HEK293T (cell line): ENCODE measurements at regions not wholly inside any gene's neighbourhood (a gene's known extent, or its start where the extent isn't known, plus 50 kb on each side); places are given as distances from the start of the nearest gene placed in this dataset.
A peak's percentile ranks its signal among the peaks of the same experiment; 100 is the strongest.

Experiments
- CTCF ChIA-PET: fragments of 350-600 bp; formaldehyde crosslinking; extraction: SDS; loops from one replicate; lab custom pipeline; 2021; ENCODE audit warnings: antibody characterized with exemption, inconsistent platforms; lab: Yijun Ruan, JAX
- POLR2A ChIA-PET: fragments of 350-600 bp; formaldehyde crosslinking; extraction: SDS; loops from one replicate; lab custom pipeline; 2020; ENCODE audit warnings: antibody characterized with exemption, inconsistent platforms; lab: Yijun Ruan, JAX
- DNase-seq: peaks from one replicate; pipeline ENCODE4 v3.0.0; 2012; ENCODE audit warnings: mixed read lengths; ENCODE audit errors: extremely low spot score
- ARNT ChIP-seq: fragments of 450-650 bp; IDR thresholded peaks from 2 replicates; pipeline ENCODE4 v1.6.1; 2017; ENCODE audit warnings: mild to moderate bottlenecking
- BHLHE40 ChIP-seq: fragments of 450-650 bp; IDR thresholded peaks from 2 replicates; pipeline ENCODE4 v1.6.1; 2016; ENCODE audit warnings: mild to moderate bottlenecking, moderate library complexity, borderline replicate concordance
- CTBP1 ChIP-seq: fragments of 450-650 bp; IDR thresholded peaks from 2 replicates; pipeline ENCODE4 v1.6.1; 2016; ENCODE audit warnings: borderline replicate concordance
- ELF4 ChIP-seq: fragments of 450-650 bp; IDR thresholded peaks from 2 replicates; pipeline ENCODE4 v1.6.1; 2017; ENCODE audit warnings: antibody characterized with exemption
- FOXA1 ChIP-seq: fragments of 450-650 bp; IDR thresholded peaks from 2 replicates; pipeline ENCODE4 v1.6.1; 2016; ENCODE audit warnings: mild to moderate bottlenecking
- FOXK2 ChIP-seq: fragments of 450-650 bp; IDR thresholded peaks from 2 replicates; pipeline ENCODE4 v1.6.1; 2016; ENCODE audit warnings: mild to moderate bottlenecking
- FOXM1 ChIP-seq: fragments of 450-650 bp; IDR thresholded peaks from 2 replicates; pipeline ENCODE4 v1.6.1; 2017; ENCODE audit warnings: mild to moderate bottlenecking, borderline replicate concordance
- HDGF ChIP-seq: fragments of 450-650 bp; IDR thresholded peaks from 2 replicates; pipeline ENCODE4 v1.6.1; 2017; ENCODE audit warnings: antibody characterized with exemption, borderline replicate concordance
- L3MBTL2 ChIP-seq: fragments of 450-650 bp; conservative IDR thresholded peaks from 2 replicates; pipeline ENCODE4 v1.6.1; 2016; ENCODE audit warnings: mild to moderate bottlenecking
- LEF1 ChIP-seq: fragments of 450-650 bp; IDR thresholded peaks from 2 replicates; pipeline ENCODE4 v1.6.1; 2017; ENCODE audit warnings: mild to moderate bottlenecking, borderline replicate concordance
- NFRKB ChIP-seq: fragments of 450-650 bp; IDR thresholded peaks from 2 replicates; pipeline ENCODE4 v1.6.1; 2016; ENCODE audit warnings: mild to moderate bottlenecking, moderate library complexity
- PKNOX1 ChIP-seq: fragments of 450-650 bp; IDR thresholded peaks from 2 replicates; pipeline ENCODE4 v1.6.1; 2016
- SP1 ChIP-seq: fragments of 450-650 bp; IDR thresholded peaks from 2 replicates; pipeline ENCODE4 v1.6.1; 2017
- SUZ12 ChIP-seq: fragments of 450-650 bp; IDR thresholded peaks from 2 replicates; pipeline ENCODE4 v1.6.1; 2016; ENCODE audit warnings: mild to moderate bottlenecking
- TARDBP ChIP-seq: fragments of 450-650 bp; IDR thresholded peaks from 2 replicates; pipeline ENCODE4 v1.6.1; 2016
- ZNF384 ChIP-seq: fragments of 450-650 bp; IDR thresholded peaks from 2 replicates; pipeline ENCODE4 v1.6.1; 2016

- TF ChIP-seq BHLHE40: no peak
- no peak for TF ChIP-seq FOXA1
- TF ChIP-seq ZNF384: no peak
- no peak for TF ChIP-seq ELF4
- no peak for TF ChIP-seq ARNT
- no peak for TF ChIP-seq L3MBTL2
- no peak for TF ChIP-seq LEF1
- TF ChIP-seq SP1: no peak
- no peak for TF ChIP-seq FOXK2
- TF ChIP-seq CTBP1: no peak
- TF ChIP-seq TARDBP: no peak
- no peak for TF ChIP-seq NFRKB
- TF ChIP-seq SUZ12: no peak
- no peak for TF ChIP-seq HDGF
- no peak for TF ChIP-seq FOXM1
- no peak for TF ChIP-seq PKNOX1
- DNase-seq: no peak
- POLR2A ChIA-PET: no interaction called here
- CTCF ChIA-PET: no interaction called here
Observed at GRCh38 chr6:74581681-74582080, 624.2 kb downstream of the COL12A1 start.

DNA sequence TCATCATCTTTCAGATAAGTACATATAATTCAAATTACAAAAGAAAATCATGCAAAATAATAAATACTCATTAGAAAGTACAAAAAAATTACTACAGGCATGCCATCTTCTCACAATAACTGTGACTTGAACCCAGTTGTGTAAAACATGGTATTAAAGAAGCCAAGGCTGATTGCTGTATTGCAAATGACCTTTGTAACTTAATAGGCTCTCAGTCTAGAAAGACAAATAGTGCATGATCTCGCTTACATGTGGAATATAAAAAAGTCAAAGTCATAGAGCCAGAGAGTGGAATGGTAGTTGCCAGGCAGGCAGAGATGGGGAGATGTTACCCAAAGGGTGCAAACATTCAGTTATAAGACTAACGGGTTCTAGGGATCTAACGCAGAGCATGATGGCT is 626.1 kb downstream of the COL12A1 start:
- ChIA-PET POLR2A (no interaction called here), CTCF (no interaction called here)
- TF ChIP-seq LEF1 (no peak), FOXM1 (no peak), ELF4 (no peak), CTBP1 (no peak), HDGF (no peak), TARDBP (no peak), SP1 (no peak), FOXA1 (no peak), NFRKB (no peak), BHLHE40 (no peak), ARNT (no peak), ZNF384 (no peak), L3MBTL2 (no peak), FOXK2 (no peak), SUZ12 (no peak), PKNOX1 (no peak)
- no peak for DNase-seq

DNA sequence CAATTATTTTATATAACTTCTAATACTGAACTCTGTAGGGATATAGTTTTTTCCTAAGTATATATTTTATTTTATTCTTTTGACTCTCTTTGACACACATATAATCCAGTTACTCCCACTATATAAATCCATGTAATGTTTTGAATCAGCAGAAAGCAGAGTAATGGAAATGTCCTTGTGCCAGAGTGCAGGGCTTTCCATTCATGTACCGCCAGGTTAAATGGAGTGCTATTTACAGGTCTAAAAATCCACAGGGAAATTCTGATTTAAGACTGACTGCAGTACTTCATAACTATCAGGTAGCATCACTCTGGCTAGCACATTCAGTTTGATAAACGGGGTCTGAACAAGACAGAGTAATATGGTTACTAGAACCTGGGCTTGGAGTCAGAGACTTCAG is 626.8 kb downstream of the COL12A1 start:
- POLR2A ChIA-PET: no interaction called here

GRCh38 chr6:74578339-74578738 is 627.5 kb downstream of the COL12A1 start:
- DNase-seq: no peak
- CTCF ChIA-PET: no interaction called here
- no peak for TF ChIP-seq TARDBP
- TF ChIP-seq PKNOX1: no peak
- TF ChIP-seq ARNT: no peak
- no peak for TF ChIP-seq SUZ12
- POLR2A ChIA-PET: no interaction called here

More for the DNA sequence above, 626.8 kb downstream of the COL12A1 start:
- no peak for TF ChIP-seq CTBP1
- no peak for TF ChIP-seq TARDBP
- no peak for TF ChIP-seq FOXM1
- no peak for TF ChIP-seq BHLHE40
- no peak for TF ChIP-seq ELF4
- TF ChIP-seq L3MBTL2: no peak
- no peak for TF ChIP-seq SUZ12
- TF ChIP-seq FOXA1: no peak
- TF ChIP-seq SP1: no peak
- DNase-seq: no peak
- CTCF ChIA-PET: no interaction called here

GRCh38 chr6:74577619-74578018 is 628.2 kb downstream of the COL12A1 start:
- ChIA-PET POLR2A (no interaction called here), CTCF (interaction anchor here (0.5 kb wide), 1 partner anchor 608 kb away, joined by 3 read pairs; no protein-coding TSS in a partner anchor)
- no peak for TF ChIP-seq FOXK2
- TF ChIP-seq LEF1: no peak
- no peak for TF ChIP-seq TARDBP
- TF ChIP-seq ZNF384: no peak
- TF ChIP-seq L3MBTL2: no peak
- no peak for TF ChIP-seq FOXA1
- no peak for TF ChIP-seq HDGF
- TF ChIP-seq SUZ12: no peak
- TF ChIP-seq ELF4: no peak
- no peak for TF ChIP-seq ARNT
- no peak for DNase-seq

GRCh38 chr6:74574794-74575193 is 631.1 kb downstream of the COL12A1 start:
- POLR2A ChIA-PET: no interaction called here
- no peak for TF ChIP-seq ZNF384
- no peak for TF ChIP-seq BHLHE40
- no peak for TF ChIP-seq ARNT
- no peak for TF ChIP-seq HDGF
- TF ChIP-seq PKNOX1: no peak
- TF ChIP-seq FOXA1: no peak
- TF ChIP-seq SP1: no peak
- peak; percentile 27 for DNase-seq
- CTCF ChIA-PET: no interaction called here
